PC-9 (cell line): ENCODE measurements at regions not wholly inside any gene's neighbourhood (a gene's known extent, or its start where the extent isn't known, plus 50 kb on each side); places are given as distances from the start of the nearest gene placed in this dataset.

Experiments
- EZH2 ChIP-seq: fragments of 200-600 bp; sonication (generic); IDR thresholded peaks from 2 replicates; pipeline ENCODE4 v1.8.0; 2017; ENCODE audit warnings: antibody characterized with exemption, low read depth
- TF ChIP-seq, protein P1 (sequence below): fragments of 200-600 bp; sonication (generic); conservative IDR thresholded peaks from 2 replicates; pipeline ENCODE4 v1.6.1; 2017; ENCODE audit warnings: mixed run types, antibody characterized with exemption, mild to moderate bottlenecking, moderate library complexity

DNA sequence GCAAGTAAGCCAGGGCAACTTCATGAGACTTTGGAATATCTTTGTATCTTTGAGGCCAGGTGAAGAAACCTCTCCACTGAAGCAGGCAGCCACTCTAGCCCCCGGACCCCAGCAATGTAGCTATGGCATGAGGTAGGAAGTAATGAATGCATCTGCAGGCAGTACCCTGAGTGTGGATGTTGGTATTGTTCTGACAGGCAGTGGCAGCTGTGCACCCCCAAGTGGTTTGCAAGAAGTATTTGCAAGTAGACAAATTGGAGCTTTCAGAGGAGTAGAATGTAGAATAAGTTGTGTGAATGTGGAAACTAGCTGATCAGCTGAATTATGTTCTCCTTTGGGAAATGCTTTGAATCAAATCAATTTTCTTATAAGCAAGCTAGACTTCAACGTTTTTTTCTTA lies 194.4 kb upstream of the PGR start:
- TF ChIP-seq, protein P1, sequence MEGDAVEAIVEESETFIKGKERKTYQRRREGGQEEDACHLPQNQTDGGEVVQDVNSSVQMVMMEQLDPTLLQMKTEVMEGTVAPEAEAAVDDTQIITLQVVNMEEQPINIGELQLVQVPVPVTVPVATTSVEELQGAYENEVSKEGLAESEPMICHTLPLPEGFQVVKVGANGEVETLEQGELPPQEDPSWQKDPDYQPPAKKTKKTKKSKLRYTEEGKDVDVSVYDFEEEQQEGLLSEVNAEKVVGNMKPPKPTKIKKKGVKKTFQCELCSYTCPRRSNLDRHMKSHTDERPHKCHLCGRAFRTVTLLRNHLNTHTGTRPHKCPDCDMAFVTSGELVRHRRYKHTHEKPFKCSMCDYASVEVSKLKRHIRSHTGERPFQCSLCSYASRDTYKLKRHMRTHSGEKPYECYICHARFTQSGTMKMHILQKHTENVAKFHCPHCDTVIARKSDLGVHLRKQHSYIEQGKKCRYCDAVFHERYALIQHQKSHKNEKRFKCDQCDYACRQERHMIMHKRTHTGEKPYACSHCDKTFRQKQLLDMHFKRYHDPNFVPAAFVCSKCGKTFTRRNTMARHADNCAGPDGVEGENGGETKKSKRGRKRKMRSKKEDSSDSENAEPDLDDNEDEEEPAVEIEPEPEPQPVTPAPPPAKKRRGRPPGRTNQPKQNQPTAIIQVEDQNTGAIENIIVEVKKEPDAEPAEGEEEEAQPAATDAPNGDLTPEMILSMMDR: no peak
- TF ChIP-seq EZH2: no peak
